Ovary (tissue), 3 donors: ENCODE measurements at regions not wholly inside any gene's neighbourhood (a gene's known extent, or its start where the extent isn't known, plus 50 kb on each side); places are given as distances from the start of the nearest gene placed in this dataset.

Experiments
- CTCF ChIP-seq, 3 donors: fragments of 450-650 bp in 2 of 3; fragments of 200-600 bp in 1 of 3; IDR thresholded peaks; one replicate each; pipeline versions ENCODE4 v1.5.1 to v1.8.0; 2016 to 2022; ENCODE audit warnings: antibody characterized with exemption in 3 of 3, mild to moderate bottlenecking in 1 of 3
- POLR2A ChIP-seq: fragments of 450-650 bp; IDR thresholded peaks from one replicate; pipeline ENCODE4 v1.6.1; 2017; ENCODE audit warnings: antibody characterized with exemption, mild to moderate bottlenecking, moderate library complexity
- donor health status: DM: no; HTN: no; CAD: no.

GRCh38 chrY:19392876-19393275, 351.6 kb downstream of the KDM5D start:
- no peak for TF ChIP-seq POLR2A
- TF ChIP-seq CTCF (IDR thresholded peaks at IDR 0.05) = no peak
